Neural cell (in vitro differentiated cells): ENCODE measurements at regions not wholly inside any gene's neighbourhood (a gene's known extent, or its start where the extent isn't known, plus 50 kb on each side); places are given as distances from the start of the nearest gene placed in this dataset.

Experiments used
- H2AFZ ChIP-seq: fragments of 200-600, 300-800 bp; sonication (generic), shearing (Covaris generic); 2 replicates; pipeline ENCODE4 v1.6.0; 2014; ENCODE audit warnings: low read depth, mild to moderate bottlenecking, antibody characterized with exemption, low read length, moderate library complexity
- H3F3A ChIP-seq: fragments of 200-600 bp; shearing (Covaris generic); 2 replicates; pipeline ENCODE4 v1.6.1; 2016; ENCODE audit warnings: mild to moderate bottlenecking, moderate library complexity, mixed read lengths, antibody characterized with exemption, low read length; ENCODE audit not compliant: insufficient read depth, poor library complexity, severe bottlenecking
- H3K27ac ChIP-seq: fragments of 200-600, 300-800 bp; sonication (generic), shearing (Covaris generic); 2 replicates; pipeline ENCODE4 v1.5.1; 2014; ENCODE audit warnings: mild to moderate bottlenecking, low read length, moderate library complexity
- H3K27me3 ChIP-seq: fragments of 300-800, 200-600 bp; sonication (generic), shearing (Covaris generic); 2 replicates; pipeline ENCODE4 v1.6.0; 2014; ENCODE audit warnings: mild to moderate bottlenecking, low read depth, low read length, moderate library complexity; ENCODE audit not compliant: insufficient read depth
- H3K36me3 ChIP-seq: fragments of 300-800, 200-600 bp; sonication (generic), shearing (Covaris generic); 2 replicates; pipeline ENCODE4 v1.5.1; 2014; ENCODE audit warnings: mild to moderate bottlenecking, antibody characterized with exemption, low read length, moderate library complexity; ENCODE audit not compliant: insufficient read depth
- H3K4me2 ChIP-seq: fragments of 300-800, 200-600 bp; sonication (generic), shearing (Covaris generic); 2 replicates; pipeline ENCODE4 v1.6.0; 2014; ENCODE audit warnings: mild to moderate bottlenecking, low read length
- H3K4me3 ChIP-seq: fragments of 300-800, 200-600 bp; sonication (generic), shearing (Covaris generic); 2 replicates; pipeline ENCODE4 v1.5.1; 2014; ENCODE audit warnings: mild to moderate bottlenecking, low read length, moderate library complexity
- H3K79me2 ChIP-seq: fragments of 200-600 bp; shearing (Covaris generic); replicated peaks from 2 replicates; pipeline ENCODE4 v1.6.0; 2014; ENCODE audit warnings: mild to moderate bottlenecking, low read length, moderate library complexity; ENCODE audit not compliant: insufficient read depth
- H3K9ac ChIP-seq: fragments of 300-800, 200-600 bp; sonication (generic), shearing (Covaris generic); 2 replicates; pipeline ENCODE4 v1.6.1; 2016; ENCODE audit warnings: mild to moderate bottlenecking, low read length, mixed read lengths
- H3K9me2 ChIP-seq: fragments of 200-600 bp; shearing (Covaris generic); 2 replicates; pipeline ENCODE4 v1.6.1; 2016; ENCODE audit warnings: mild to moderate bottlenecking, low read length, mixed read lengths; ENCODE audit not compliant: insufficient read depth
- H3K9me3 ChIP-seq: fragments of 200-600, 300-800 bp; sonication (generic), shearing (Covaris generic); 2 replicates; pipeline ENCODE4 v1.6.1; 2016; ENCODE audit warnings: mild to moderate bottlenecking, mixed run types, low read length, moderate library complexity, mixed read lengths
- H4K20me1 ChIP-seq: fragments of 200-600 bp; shearing (Covaris generic); 2 replicates; pipeline ENCODE4 v1.6.1; 2016; ENCODE audit warnings: mild to moderate bottlenecking, mixed run types; ENCODE audit not compliant: insufficient read depth
- EP300 ChIP-seq: fragments of 450-650 bp; conservative IDR thresholded peaks from 2 replicates; pipeline ENCODE4 v1.6.1; 2014; ENCODE audit warnings: antibody characterized with exemption, mild to moderate bottlenecking, moderate library complexity; ENCODE audit not compliant: poor library complexity, severe bottlenecking
- EZH2 ChIP-seq: fragments of 200-600, 300-800 bp; shearing (Covaris generic), sonication (generic); IDR thresholded peaks from 2 replicates; pipeline ENCODE4 v1.6.1; 2014; ENCODE audit warnings: antibody characterized with exemption, low read length, borderline replicate concordance, mild to moderate bottlenecking; ENCODE audit not compliant: insufficient read depth, poor library complexity, severe bottlenecking
- MXI1 ChIP-seq: fragments of 450-650 bp; conservative IDR thresholded peaks from 2 replicates; pipeline ENCODE4 v1.6.1; 2014; ENCODE audit warnings: antibody characterized with exemption, mild to moderate bottlenecking; ENCODE audit not compliant: poor library complexity, severe bottlenecking
- POLR2AphosphoS5 ChIP-seq: IDR thresholded peaks from 2 replicates; pipeline ENCODE4 v1.6.1; 2012
- RAD21 ChIP-seq: fragments of 450-650 bp; conservative IDR thresholded peaks from 2 replicates; pipeline ENCODE4 v1.6.1; 2014; ENCODE audit warnings: antibody characterized with exemption, mild to moderate bottlenecking, moderate library complexity
- SMC3 ChIP-seq: fragments of 450-650 bp; conservative IDR thresholded peaks from 2 replicates; pipeline ENCODE4 v1.6.1; 2014; ENCODE audit warnings: antibody characterized with exemption, mild to moderate bottlenecking, moderate library complexity; ENCODE audit not compliant: poor library complexity
- TAF1 ChIP-seq: IDR thresholded peaks from 2 replicates; pipeline ENCODE4 v1.6.1; 2012; ENCODE audit warnings: low read depth
- TF ChIP-seq, protein P1 (sequence below): fragments of 450-650 bp; IDR thresholded peaks from 2 replicates; pipeline ENCODE4 v1.5.1; 2014; ENCODE audit warnings: antibody characterized with exemption, mild to moderate bottlenecking, moderate library complexity; ENCODE audit not compliant: poor library complexity, severe bottlenecking
- TF ChIP-seq, protein P2 (sequence below): IDR thresholded peaks from 2 replicates; pipeline ENCODE4 v1.6.1; 2012; ENCODE audit warnings: borderline replicate concordance

DNA sequence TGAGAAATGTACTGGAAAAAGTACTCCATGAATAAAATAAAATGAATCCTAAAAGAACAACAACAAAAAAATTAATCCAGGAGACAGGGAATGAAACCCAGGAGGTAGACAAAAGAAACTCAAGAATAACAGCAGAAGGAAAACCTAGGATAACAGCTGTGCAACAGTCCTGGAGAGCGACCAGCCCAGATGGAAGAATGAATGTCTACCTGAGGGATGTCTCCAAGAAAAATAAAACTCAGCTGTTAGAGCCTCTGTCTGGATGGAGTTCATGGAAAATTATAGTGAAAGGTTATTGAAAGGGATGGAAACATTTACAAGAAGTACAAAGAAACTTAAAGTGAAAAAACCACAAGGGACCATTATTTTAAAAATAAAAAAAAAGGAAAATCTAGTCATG is 135.8 kb upstream of the CA10 start:
- H3K9ac ChIP-seq = no peak overlapping the region
- no peaks in the 10 kb centered on the region for H3K79me2 ChIP-seq
- no peaks in the 10 kb centered on the region for H3K9me2 ChIP-seq
- no peaks in the 10 kb centered on the region for H3F3A ChIP-seq
- H3K4me2 ChIP-seq = no peak overlapping the region
- H4K20me1 ChIP-seq = no peaks in the 10 kb centered on the region
- H3K9me3 ChIP-seq = no peaks in the 10 kb centered on the region
- no peak overlapping the region for H3K27ac ChIP-seq
- TF ChIP-seq MXI1 (no peak), EZH2 (no peak), SMC3 (no peak), RAD21 (no peak), POLR2AphosphoS5 (no peak), EP300 (no peak), TAF1 (no peak)
- TF ChIP-seq, protein P1, sequence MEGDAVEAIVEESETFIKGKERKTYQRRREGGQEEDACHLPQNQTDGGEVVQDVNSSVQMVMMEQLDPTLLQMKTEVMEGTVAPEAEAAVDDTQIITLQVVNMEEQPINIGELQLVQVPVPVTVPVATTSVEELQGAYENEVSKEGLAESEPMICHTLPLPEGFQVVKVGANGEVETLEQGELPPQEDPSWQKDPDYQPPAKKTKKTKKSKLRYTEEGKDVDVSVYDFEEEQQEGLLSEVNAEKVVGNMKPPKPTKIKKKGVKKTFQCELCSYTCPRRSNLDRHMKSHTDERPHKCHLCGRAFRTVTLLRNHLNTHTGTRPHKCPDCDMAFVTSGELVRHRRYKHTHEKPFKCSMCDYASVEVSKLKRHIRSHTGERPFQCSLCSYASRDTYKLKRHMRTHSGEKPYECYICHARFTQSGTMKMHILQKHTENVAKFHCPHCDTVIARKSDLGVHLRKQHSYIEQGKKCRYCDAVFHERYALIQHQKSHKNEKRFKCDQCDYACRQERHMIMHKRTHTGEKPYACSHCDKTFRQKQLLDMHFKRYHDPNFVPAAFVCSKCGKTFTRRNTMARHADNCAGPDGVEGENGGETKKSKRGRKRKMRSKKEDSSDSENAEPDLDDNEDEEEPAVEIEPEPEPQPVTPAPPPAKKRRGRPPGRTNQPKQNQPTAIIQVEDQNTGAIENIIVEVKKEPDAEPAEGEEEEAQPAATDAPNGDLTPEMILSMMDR = no peak
- TF ChIP-seq, protein P2, sequence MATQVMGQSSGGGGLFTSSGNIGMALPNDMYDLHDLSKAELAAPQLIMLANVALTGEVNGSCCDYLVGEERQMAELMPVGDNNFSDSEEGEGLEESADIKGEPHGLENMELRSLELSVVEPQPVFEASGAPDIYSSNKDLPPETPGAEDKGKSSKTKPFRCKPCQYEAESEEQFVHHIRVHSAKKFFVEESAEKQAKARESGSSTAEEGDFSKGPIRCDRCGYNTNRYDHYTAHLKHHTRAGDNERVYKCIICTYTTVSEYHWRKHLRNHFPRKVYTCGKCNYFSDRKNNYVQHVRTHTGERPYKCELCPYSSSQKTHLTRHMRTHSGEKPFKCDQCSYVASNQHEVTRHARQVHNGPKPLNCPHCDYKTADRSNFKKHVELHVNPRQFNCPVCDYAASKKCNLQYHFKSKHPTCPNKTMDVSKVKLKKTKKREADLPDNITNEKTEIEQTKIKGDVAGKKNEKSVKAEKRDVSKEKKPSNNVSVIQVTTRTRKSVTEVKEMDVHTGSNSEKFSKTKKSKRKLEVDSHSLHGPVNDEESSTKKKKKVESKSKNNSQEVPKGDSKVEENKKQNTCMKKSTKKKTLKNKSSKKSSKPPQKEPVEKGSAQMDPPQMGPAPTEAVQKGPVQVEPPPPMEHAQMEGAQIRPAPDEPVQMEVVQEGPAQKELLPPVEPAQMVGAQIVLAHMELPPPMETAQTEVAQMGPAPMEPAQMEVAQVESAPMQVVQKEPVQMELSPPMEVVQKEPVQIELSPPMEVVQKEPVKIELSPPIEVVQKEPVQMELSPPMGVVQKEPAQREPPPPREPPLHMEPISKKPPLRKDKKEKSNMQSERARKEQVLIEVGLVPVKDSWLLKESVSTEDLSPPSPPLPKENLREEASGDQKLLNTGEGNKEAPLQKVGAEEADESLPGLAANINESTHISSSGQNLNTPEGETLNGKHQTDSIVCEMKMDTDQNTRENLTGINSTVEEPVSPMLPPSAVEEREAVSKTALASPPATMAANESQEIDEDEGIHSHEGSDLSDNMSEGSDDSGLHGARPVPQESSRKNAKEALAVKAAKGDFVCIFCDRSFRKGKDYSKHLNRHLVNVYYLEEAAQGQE = no peak
- H3K4me3 ChIP-seq = no peak overlapping the region
- H2AFZ ChIP-seq = no peak overlapping the region
- H3K27me3 ChIP-seq = no peaks in the 10 kb centered on the region
- no peaks in the 10 kb centered on the region for H3K36me3 ChIP-seq

DNA sequence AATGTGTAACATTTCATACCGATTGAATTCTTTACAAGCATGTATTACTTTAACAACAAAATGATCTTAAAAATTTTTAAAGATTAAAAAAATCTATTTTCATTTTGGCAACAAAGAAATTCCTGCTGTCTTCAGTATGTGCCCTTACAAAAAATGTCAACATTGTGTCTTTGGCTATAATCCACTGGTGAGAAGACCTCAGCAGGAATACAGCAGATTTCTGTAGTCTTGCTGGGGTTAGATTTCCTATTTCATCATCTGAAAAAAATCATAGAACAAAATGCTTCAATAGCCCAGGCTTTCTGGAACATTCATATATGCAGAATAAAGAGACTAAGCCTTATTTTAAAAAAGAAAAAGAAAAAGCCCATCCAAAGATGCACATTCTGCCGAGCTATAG is 129.1 kb upstream of the CA10 start:
- Histone ChIP-seq H3K27me3 (no peaks in the 10 kb centered on the region), H3K9me2 (no peaks in the 10 kb centered on the region), H3K27ac (no peak overlapping the region), H3K9me3 (no peaks in the 10 kb centered on the region), H3K9ac (no peak overlapping the region), H3K79me2 (no peaks in the 10 kb centered on the region), H4K20me1 (no peaks in the 10 kb centered on the region), H3K4me2 (no peak overlapping the region), H3F3A (no peaks in the 10 kb centered on the region), H3K36me3 (no peaks in the 10 kb centered on the region), H3K4me3 (no peak overlapping the region), H2AFZ (no peak overlapping the region)
- TF ChIP-seq, protein P2 = no peak
- TF ChIP-seq MXI1 (no peak), TAF1 (no peak), EZH2 (no peak), EP300 (no peak), SMC3 (no peak), RAD21 (no peak), POLR2AphosphoS5 (no peak)
- TF ChIP-seq, protein P1 = no peak
